ENCODE measurements at regions not wholly inside any gene's neighbourhood (a gene's known extent, or its start where the extent isn't known, plus 50 kb on each side); places are given as distances from the start of the nearest gene placed in this dataset.

- peaks cover 2% of the 10 kb centered on the region for H3K27me3 Mint-ChIP-seq (ENCODE audit: unreplicated experiment)
- no peaks in the 10 kb centered on the region for H3K9me3 Mint-ChIP-seq (ENCODE audit: unreplicated experiment)
- H3K36me3 Mint-ChIP-seq (ENCODE audit: unreplicated experiment) = no peaks in the 10 kb centered on the region
- no peak for TF ChIP-seq CTCF (IDR thresholded peaks at IDR 0.05; ENCODE audit: partially characterized antibody, unreplicated experiment)
- peaks cover 3% of the 10 kb centered on the region for H3K4me1 Mint-ChIP-seq (ENCODE audit: low read depth, unreplicated experiment)
- H3K27ac Mint-ChIP-seq (ENCODE audit: unreplicated experiment) = no peak overlapping the region
- no peak overlapping the region for H3K4me3 Mint-ChIP-seq (ENCODE audit: unreplicated experiment)
- no peak for DNase-seq
These were observed 199.0 kb downstream of the ETS1 start for GRCh38 chr11:128388206-128388815.

- no peak for TF ChIP-seq CTCF (IDR thresholded peaks at IDR 0.05; ENCODE audit: partially characterized antibody, unreplicated experiment)
- Mint-ChIP-seq H3K4me3 (ENCODE audit: unreplicated experiment) (no peak overlapping the region), H3K27ac (ENCODE audit: unreplicated experiment) (no peak overlapping the region), H3K27me3 (ENCODE audit: unreplicated experiment) (peaks cover 2% of the 10 kb centered on the region), H3K36me3 (ENCODE audit: unreplicated experiment) (no peaks in the 10 kb centered on the region), H3K9me3 (ENCODE audit: unreplicated experiment) (peaks cover 2% of the 10 kb centered on the region), H3K4me1 (ENCODE audit: low read depth, unreplicated experiment) (no peaks in the 10 kb centered on the region)
- DNase-seq = no peak
These were observed 207.5 kb downstream of the ETS1 start for GRCh38 chr11:128379587-128380580.

- H3K4me1 Mint-ChIP-seq (ENCODE audit: low read depth, unreplicated experiment) = no peaks in the 10 kb centered on the region
- H3K36me3 Mint-ChIP-seq (ENCODE audit: unreplicated experiment) = no peaks in the 10 kb centered on the region
- no peaks in the 10 kb centered on the region for H3K9me3 Mint-ChIP-seq (ENCODE audit: unreplicated experiment)
- H3K27me3 Mint-ChIP-seq (ENCODE audit: unreplicated experiment) = peaks cover 2% of the 10 kb centered on the region
- no peak overlapping the region for H3K4me3 Mint-ChIP-seq (ENCODE audit: unreplicated experiment)
- no peak for TF ChIP-seq CTCF (IDR thresholded peaks at IDR 0.05; ENCODE audit: partially characterized antibody, unreplicated experiment)
- no peak for DNase-seq
- no peak overlapping the region for H3K27ac Mint-ChIP-seq (ENCODE audit: unreplicated experiment)
These were observed 211.4 kb downstream of the ETS1 start for GRCh38 chr11:128375961-128376360.

GRCh38 chr11:128374026-128374425 is 213.3 kb downstream of the ETS1 start:
- Mint-ChIP-seq H3K27me3 (ENCODE audit: unreplicated experiment) (peaks cover 2% of the 10 kb centered on the region), H3K4me1 (ENCODE audit: low read depth, unreplicated experiment) (no peaks in the 10 kb centered on the region), H3K27ac (ENCODE audit: unreplicated experiment) (no peak overlapping the region), H3K9me3 (ENCODE audit: unreplicated experiment) (no peaks in the 10 kb centered on the region), H3K36me3 (ENCODE audit: unreplicated experiment) (no peaks in the 10 kb centered on the region), H3K4me3 (ENCODE audit: unreplicated experiment) (no peak overlapping the region)
- no peak for DNase-seq
- no peak for TF ChIP-seq CTCF (IDR thresholded peaks at IDR 0.05; ENCODE audit: partially characterized antibody, unreplicated experiment)

- DNase-seq = no peak
- no peaks in the 10 kb centered on the region for H3K36me3 Mint-ChIP-seq (ENCODE audit: unreplicated experiment)
- no peaks in the 10 kb centered on the region for H3K27me3 Mint-ChIP-seq (ENCODE audit: unreplicated experiment)
- no peak for TF ChIP-seq CTCF (IDR thresholded peaks at IDR 0.05; ENCODE audit: partially characterized antibody, unreplicated experiment)
- no peaks in the 10 kb centered on the region for H3K4me1 Mint-ChIP-seq (ENCODE audit: low read depth, unreplicated experiment)
- no peaks in the 10 kb centered on the region for H3K9me3 Mint-ChIP-seq (ENCODE audit: unreplicated experiment)
- H3K4me3 Mint-ChIP-seq (ENCODE audit: unreplicated experiment) = no peak overlapping the region
- H3K27ac Mint-ChIP-seq (ENCODE audit: unreplicated experiment) = no peak overlapping the region
These were observed 214.4 kb downstream of the ETS1 start for GRCh38 chr11:128372977-128373376.
